SK-N-SH treated with all-trans-retinoic acid at 6 μM for 48 hours (cell line): ENCODE measurements at regions not wholly inside any gene's neighbourhood (a gene's known extent, or its start where the extent isn't known, plus 50 kb on each side); places are given as distances from the start of the nearest gene placed in this dataset.
A peak's percentile ranks its signal among the peaks of the same experiment; 100 is the strongest.

Source experiments
- ATAC-seq: fragments of 200-7000 bp; cut with Tn5 transposase; 3 replicates; pipeline ENCODE4 v1.9.1; 2020; ENCODE audit warnings: mild to moderate bottlenecking, moderate library complexity
- ARNTL ChIP-seq: fragments of 450-650 bp; formaldehyde crosslinking; IDR thresholded peaks from 2 replicates; pipeline ENCODE4 v1.5.0; 2020; ENCODE audit warnings: low read depth, mild to moderate bottlenecking, moderate library complexity, borderline replicate concordance
- BACH2 ChIP-seq: fragments of 250-450 bp; sonication (Bioruptor Pico); IDR thresholded peaks from 2 replicates; pipeline ENCODE4 v1.9.0; 2021; ENCODE audit warnings: mild to moderate bottlenecking, borderline replicate concordance
- CSDC2 ChIP-seq: fragments of 250-450 bp; sonication (Bioruptor Pico); IDR thresholded peaks from 2 replicates; pipeline ENCODE4 v1.5.0; 2020; ENCODE audit warnings: mild to moderate bottlenecking, moderate library complexity
- ESRRG ChIP-seq: fragments of 250-450 bp; sonication (Bioruptor Pico); IDR thresholded peaks from 2 replicates; pipeline ENCODE4 v1.6.1; 2021; ENCODE audit warnings: mild to moderate bottlenecking
- GLIS3 ChIP-seq: fragments of 250-450 bp; sonication (Bioruptor Pico); IDR thresholded peaks from 2 replicates; pipeline ENCODE4 v1.5.0; 2020; ENCODE audit warnings: mild to moderate bottlenecking, moderate library complexity
- ISL1 ChIP-seq: fragments of 250-450 bp; sonication (Bioruptor Pico); IDR thresholded peaks from 2 replicates; pipeline ENCODE4 v2.1.2; 2022; ENCODE audit warnings: mild to moderate bottlenecking, moderate library complexity
- OSR1 ChIP-seq: fragments of 250-450 bp; sonication (Bioruptor Pico); IDR thresholded peaks from 2 replicates; pipeline ENCODE4 v1.8.0; 2022; ENCODE audit warnings: moderate library complexity, mild to moderate bottlenecking, inconsistent platforms
- PPARA ChIP-seq: fragments of 250-450 bp; sonication (Bioruptor Pico); IDR thresholded peaks from 2 replicates; pipeline ENCODE4 v1.5.0; 2020; ENCODE audit warnings: mild to moderate bottlenecking, borderline replicate concordance
- RARB ChIP-seq: fragments of 250-450 bp; sonication (Bioruptor Pico); IDR thresholded peaks from 2 replicates; pipeline ENCODE4 v1.8.0; 2021; ENCODE audit warnings: mild to moderate bottlenecking, moderate library complexity
- TCF4 ChIP-seq: fragments of 250-450 bp; sonication (Bioruptor Pico); IDR thresholded peaks from 2 replicates; pipeline ENCODE4 v1.8.0; 2021; ENCODE audit warnings: mild to moderate bottlenecking, moderate library complexity, borderline replicate concordance
- TOX ChIP-seq: fragments of 250-450 bp; sonication (Bioruptor Pico); IDR thresholded peaks from 2 replicates; pipeline ENCODE4 v1.8.0; 2021; ENCODE audit warnings: mild to moderate bottlenecking, moderate library complexity, borderline replicate concordance
- ZC3H10 ChIP-seq: fragments of 250-450 bp; sonication (Bioruptor Pico); IDR thresholded peaks from 2 replicates; pipeline ENCODE4 v1.5.1; 2021; ENCODE audit warnings: mild to moderate bottlenecking, moderate library complexity
- ZFP3 ChIP-seq: fragments of 250-450 bp; sonication (Bioruptor Pico); IDR thresholded peaks from 2 replicates; pipeline ENCODE4 v1.5.0; 2020; ENCODE audit warnings: mild to moderate bottlenecking, moderate library complexity
- ZFP30 ChIP-seq: fragments of 450-650 bp; formaldehyde crosslinking; IDR thresholded peaks from 2 replicates; pipeline ENCODE4 v1.5.0; 2022; ENCODE audit warnings: mild to moderate bottlenecking, moderate library complexity
- ZNF565 ChIP-seq: fragments of 450-650 bp; formaldehyde crosslinking; conservative IDR thresholded peaks from 2 replicates; pipeline ENCODE4 v1.5.0; 2020; ENCODE audit warnings: low read depth, mild to moderate bottlenecking, moderate library complexity
- ZNF70 ChIP-seq: fragments of 450-650 bp; formaldehyde crosslinking; IDR thresholded peaks from 2 replicates; pipeline ENCODE4 v1.5.0; 2020; ENCODE audit warnings: mild to moderate bottlenecking, moderate library complexity
- ZNF8 ChIP-seq: fragments of 450-650 bp; formaldehyde crosslinking; IDR thresholded peaks from 2 replicates; pipeline ENCODE4 v1.5.0; 2020; ENCODE audit warnings: mild to moderate bottlenecking, moderate library complexity
- TF ChIP-seq, protein P1 (sequence below): fragments of 250-450 bp; sonication (Bioruptor Pico); IDR thresholded peaks from 2 replicates; pipeline ENCODE4 v1.5.1; 2021; ENCODE audit warnings: mild to moderate bottlenecking, moderate library complexity
- TF ChIP-seq, protein P2 (sequence below): fragments of 250-450 bp; sonication (Bioruptor Pico); IDR thresholded peaks from 2 replicates; pipeline ENCODE4 v1.5.0; 2020; ENCODE audit warnings: mild to moderate bottlenecking, moderate library complexity
- TF ChIP-seq, protein P3 (sequence below): fragments of 250-450 bp; sonication (Bioruptor Pico); IDR thresholded peaks from 2 replicates; pipeline ENCODE4 v1.5.1; 2020; ENCODE audit warnings: low read depth, mild to moderate bottlenecking, moderate library complexity

DNA sequence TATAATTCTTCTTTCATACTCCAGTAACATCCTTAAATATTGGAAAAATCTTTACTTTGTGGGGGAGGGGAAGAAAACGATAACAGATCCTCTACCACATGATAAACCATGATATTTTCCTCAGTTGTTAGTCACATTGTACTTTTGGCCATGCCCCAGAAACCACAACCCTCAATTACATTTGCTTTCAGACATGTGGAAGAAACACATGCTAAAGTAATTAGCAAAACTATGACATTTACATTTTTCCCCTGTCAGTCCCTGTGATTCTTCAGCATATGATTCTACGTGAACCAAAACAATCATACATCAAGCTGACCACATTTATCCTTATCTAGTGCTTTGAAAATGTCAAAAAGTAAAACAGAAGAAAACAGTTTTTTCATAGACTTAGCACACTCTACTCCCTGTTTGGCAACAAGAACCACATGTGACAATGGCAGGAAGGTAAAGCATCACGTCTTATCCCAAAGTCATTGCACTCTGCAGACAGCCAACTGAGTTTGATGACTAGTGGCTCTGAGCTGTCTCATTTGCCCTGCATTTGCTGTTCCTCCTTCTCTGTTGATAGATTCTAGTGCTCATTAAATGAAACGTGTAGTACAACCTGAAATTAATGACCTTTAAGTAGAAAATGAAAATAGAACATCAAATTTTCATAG is 505.8 kb upstream of the MARCKS start:
- ATAC-seq, result peak; percentile 14
- TF ChIP-seq ZNF70, result no peak
- TF ChIP-seq TOX, result peak; percentile 64; the same call in 1 of the 2 replicates
- TF ChIP-seq ISL1, result 0 out of 2 replicates have a peak, but pooled peaks have one; percentile 19
- TF ChIP-seq ZFP30 (CRISPR knock-in tag), result no peak

DNA sequence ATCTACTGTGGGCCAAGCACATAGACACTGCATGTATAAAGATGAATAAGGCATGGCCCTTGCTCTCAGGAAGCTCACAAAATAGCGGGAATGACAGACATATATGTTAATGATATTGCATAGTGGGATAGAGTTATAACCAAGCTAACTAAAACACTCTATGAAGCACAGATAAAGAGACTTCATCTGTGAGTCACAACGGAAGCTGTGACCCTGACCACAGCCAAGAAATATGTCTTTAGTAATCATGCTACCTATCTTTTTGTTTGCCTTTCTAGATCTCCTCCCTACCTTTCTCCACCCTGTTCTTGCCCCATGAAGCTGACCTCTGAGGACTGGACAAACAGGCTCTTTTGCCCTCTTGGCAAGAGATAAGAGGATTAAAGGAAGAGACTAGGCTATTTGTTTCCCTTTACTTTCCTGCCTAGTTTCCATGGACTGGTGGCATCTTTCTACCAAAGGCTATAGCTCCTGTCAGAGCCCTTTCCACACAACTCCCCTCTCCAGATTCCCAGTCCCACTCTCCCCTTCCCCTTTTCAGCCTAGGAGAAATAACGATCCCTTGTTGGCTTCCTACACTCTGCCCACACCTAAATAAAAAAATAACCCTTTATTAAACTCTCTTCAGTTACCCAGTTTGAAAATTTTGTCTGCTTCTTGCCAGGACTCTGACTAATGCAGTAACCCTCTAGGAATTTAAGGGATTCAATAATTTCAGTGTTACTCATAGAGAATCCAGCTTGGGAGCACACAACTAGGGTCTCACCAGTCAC is 504.9 kb upstream of the MARCKS start:
- TF ChIP-seq ZNF70 (no peak), RARB (CRISPR knock-in tag) (no peak), ZNF565 (CRISPR knock-in tag) (no peak), TOX (no peak), TCF4 (no peak)
- TF ChIP-seq, protein P1, sequence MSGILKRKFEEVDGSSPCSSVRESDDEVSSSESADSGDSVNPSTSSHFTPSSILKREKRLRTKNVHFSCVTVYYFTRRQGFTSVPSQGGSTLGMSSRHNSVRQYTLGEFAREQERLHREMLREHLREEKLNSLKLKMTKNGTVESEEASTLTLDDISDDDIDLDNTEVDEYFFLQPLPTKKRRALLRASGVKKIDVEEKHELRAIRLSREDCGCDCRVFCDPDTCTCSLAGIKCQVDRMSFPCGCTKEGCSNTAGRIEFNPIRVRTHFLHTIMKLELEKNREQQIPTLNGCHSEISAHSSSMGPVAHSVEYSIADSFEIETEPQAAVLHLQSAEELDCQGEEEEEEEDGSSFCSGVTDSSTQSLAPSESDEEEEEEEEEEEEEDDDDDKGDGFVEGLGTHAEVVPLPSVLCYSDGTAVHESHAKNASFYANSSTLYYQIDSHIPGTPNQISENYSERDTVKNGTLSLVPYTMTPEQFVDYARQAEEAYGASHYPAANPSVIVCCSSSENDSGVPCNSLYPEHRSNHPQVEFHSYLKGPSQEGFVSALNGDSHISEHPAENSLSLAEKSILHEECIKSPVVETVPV, result no peak
- TF ChIP-seq, all 23 proteins: peak for 0
- peak; percentile 81 for ATAC-seq

DNA sequence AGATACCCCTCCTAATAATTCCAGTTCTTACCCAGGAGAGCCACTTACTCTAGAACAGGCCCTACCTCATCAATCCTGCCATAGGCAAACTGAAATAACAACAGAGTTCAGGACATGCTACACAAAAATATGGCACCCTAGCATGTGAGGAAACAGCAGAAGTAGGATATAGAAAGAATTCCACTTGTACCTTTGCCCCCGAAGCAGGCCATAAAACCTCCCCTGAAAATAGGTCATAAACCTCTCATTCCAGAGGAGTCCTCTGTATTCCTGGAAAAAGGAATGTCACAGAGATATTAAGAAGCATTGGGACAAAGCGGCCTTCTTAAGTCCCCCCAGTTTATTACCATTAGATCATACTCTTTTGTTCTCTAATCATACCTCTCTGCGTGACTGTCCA is 504.3 kb upstream of the MARCKS start:
- TF ChIP-seq ZC3H10, result no peak
- TF ChIP-seq RARB (CRISPR knock-in tag), result no peak
- no peak for TF ChIP-seq ZNF70
- TF ChIP-seq, protein P2, sequence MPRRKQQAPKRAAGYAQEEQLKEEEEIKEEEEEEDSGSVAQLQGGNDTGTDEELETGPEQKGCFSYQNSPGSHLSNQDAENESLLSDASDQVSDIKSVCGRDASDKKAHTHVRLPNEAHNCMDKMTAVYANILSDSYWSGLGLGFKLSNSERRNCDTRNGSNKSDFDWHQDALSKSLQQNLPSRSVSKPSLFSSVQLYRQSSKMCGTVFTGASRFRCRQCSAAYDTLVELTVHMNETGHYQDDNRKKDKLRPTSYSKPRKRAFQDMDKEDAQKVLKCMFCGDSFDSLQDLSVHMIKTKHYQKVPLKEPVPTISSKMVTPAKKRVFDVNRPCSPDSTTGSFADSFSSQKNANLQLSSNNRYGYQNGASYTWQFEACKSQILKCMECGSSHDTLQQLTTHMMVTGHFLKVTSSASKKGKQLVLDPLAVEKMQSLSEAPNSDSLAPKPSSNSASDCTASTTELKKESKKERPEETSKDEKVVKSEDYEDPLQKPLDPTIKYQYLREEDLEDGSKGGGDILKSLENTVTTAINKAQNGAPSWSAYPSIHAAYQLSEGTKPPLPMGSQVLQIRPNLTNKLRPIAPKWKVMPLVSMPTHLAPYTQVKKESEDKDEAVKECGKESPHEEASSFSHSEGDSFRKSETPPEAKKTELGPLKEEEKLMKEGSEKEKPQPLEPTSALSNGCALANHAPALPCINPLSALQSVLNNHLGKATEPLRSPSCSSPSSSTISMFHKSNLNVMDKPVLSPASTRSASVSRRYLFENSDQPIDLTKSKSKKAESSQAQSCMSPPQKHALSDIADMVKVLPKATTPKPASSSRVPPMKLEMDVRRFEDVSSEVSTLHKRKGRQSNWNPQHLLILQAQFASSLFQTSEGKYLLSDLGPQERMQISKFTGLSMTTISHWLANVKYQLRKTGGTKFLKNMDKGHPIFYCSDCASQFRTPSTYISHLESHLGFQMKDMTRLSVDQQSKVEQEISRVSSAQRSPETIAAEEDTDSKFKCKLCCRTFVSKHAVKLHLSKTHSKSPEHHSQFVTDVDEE (CRISPR knock-in tag), result no peak
- no peak for TF ChIP-seq ZFP3
- no peak for TF ChIP-seq CSDC2
- no peak for TF ChIP-seq BACH2 (CRISPR knock-in tag)
- no peak for TF ChIP-seq GLIS3
- no peak for TF ChIP-seq TOX
- no peak for TF ChIP-seq OSR1 (CRISPR knock-in tag)
- TF ChIP-seq TCF4, result no peak
- TF ChIP-seq ARNTL (CRISPR knock-in tag), result no peak
- TF ChIP-seq, protein P3, sequence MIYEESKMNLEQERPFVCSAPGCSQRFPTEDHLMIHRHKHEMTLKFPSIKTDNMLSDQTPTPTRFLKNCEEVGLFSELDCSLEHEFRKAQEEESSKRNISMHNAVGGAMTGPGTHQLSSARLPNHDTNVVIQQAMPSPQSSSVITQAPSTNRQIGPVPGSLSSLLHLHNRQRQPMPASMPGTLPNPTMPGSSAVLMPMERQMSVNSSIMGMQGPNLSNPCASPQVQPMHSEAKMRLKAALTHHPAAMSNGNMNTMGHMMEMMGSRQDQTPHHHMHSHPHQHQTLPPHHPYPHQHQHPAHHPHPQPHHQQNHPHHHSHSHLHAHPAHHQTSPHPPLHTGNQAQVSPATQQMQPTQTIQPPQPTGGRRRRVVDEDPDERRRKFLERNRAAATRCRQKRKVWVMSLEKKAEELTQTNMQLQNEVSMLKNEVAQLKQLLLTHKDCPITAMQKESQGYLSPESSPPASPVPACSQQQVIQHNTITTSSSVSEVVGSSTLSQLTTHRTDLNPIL (CRISPR knock-in tag), result no peak
- no peak for TF ChIP-seq ESRRG (CRISPR knock-in tag)
- no peak for TF ChIP-seq ZNF8 (CRISPR knock-in tag)
- ATAC-seq, result no peak; the same call in 1 of the 3 replicates

DNA sequence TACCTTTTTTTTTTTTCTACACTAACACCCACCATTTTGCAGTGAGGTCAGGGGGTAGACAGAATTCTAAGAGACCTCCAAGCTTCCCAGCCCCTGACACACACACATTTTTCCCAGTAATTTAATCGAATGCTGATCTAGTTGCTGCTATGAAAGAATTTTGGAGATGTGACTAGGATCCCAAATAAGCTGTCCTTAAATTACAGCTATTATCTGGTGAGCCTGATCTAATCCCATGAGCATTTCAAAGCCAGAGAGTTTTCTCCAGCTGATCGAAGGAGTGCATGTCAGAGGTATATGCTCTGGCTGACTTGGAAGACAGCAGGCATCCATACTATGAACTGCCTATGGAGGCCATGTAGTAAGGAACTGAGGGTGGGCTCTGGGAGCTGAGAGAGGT is 503.8 kb upstream of the MARCKS start:
- ATAC-seq, result 0 out of 3 replicates have a peak, but pooled peaks have one; percentile 4
- no peak for TF ChIP-seq ZNF8 (CRISPR knock-in tag)
- TF ChIP-seq, protein P3 (CRISPR knock-in tag), result no peak

DNA sequence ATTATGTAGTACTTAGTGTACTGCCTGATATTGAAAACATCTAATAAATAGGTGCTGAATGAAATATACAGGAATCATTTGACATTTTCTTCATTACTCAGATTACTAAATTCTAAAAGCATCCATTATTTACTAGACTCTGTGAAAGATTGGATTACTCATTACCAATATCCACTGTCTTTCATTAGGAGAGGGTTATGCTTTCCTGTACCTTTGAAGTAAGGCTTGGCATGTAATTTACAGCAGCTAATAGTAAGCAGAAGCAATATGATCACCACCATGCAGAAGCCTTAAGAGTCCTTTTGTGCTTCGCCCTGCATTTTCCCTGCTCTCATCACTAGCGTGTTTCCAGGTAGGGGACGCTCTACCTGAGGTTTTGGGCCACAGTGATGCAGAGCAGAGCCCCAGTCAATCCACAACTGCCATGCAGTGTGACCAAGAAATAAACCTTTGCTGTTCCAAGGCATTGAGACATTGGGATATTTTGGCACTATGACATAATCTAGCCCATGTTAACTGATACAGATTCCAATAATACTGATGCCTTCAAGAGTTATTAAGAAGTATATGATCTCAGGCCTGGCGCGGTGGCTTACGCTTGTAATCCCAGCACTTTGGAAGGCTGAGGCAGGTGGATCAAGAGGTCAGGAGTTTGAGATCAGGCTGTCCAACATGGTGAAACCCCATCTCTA is 502.8 kb upstream of the MARCKS start:
- ATAC-seq, result no peak
- TF ChIP-seq ZNF565 (CRISPR knock-in tag) (no peak), GLIS3 (no peak), ZNF70 (no peak), ARNTL (CRISPR knock-in tag) (no peak), PPARA (CRISPR knock-in tag) (no peak), CSDC2 (no peak), ZFP30 (CRISPR knock-in tag) (no peak), TCF4 (no peak), ISL1 (no peak), ESRRG (CRISPR knock-in tag) (no peak), ZC3H10 (no peak), ZFP3 (no peak), ZNF8 (CRISPR knock-in tag) (no peak)
- TF ChIP-seq, protein P2 (CRISPR knock-in tag), result no peak
